ENCODE measurements at regions not wholly inside any gene's neighbourhood (a gene's known extent, or its start where the extent isn't known, plus 50 kb on each side); places are given as distances from the start of the nearest gene placed in this dataset.

GRCh38 chr11:121807051-121807450 is 309.0 kb downstream of the BLID start:
- TF ChIP-seq CTCF (IDR thresholded peaks at IDR 0.05 in 4 of 5, conservative IDR thresholded peaks at IDR 0.05 in 1 of 5) (no peak), POLR2A (IDR thresholded peaks at IDR 0.05) (no peak)
